ENCODE measurements at regions not wholly inside any gene's neighbourhood (a gene's known extent, or its start where the extent isn't known, plus 50 kb on each side); places are given as distances from the start of the nearest gene placed in this dataset.

GRCh38 chr9:29945012-29945411 is 2371.7 kb upstream of the C9orf72 start:
- ChIA-PET CTCF (no interaction called here), POLR2A (no interaction called here)
- TF ChIP-seq CTCF (IDR thresholded peaks at IDR 0.05; ENCODE audit: control extremely low read depth, extremely low read depth, low read depth, missing control alignments), result no peak
- no peak for DNase-seq (ENCODE audit: extremely low spot score)

DNA sequence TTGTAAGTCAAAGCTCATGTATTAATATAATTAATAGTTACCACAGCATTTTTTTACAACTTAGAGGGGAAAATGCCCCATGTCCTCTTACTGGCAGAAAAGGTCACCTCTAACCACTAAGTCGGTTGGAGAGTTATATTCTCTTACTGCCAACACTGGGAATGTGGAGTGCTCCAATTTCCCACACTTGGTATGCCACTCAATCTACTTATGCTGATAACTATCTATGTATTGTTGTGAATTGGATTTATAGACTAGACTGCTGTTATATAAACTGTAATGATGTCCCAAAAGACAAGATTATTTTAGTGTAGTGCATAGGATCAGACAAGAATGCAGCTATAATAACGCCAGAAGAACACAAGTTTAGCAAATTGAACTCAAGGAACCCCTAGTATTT is 2385.2 kb upstream of the C9orf72 start:
- ChIA-PET CTCF (interaction anchor here (1.0 kb wide), 1 partner anchor 10 kb away, joined by 3 read pairs; no protein-coding TSS in a partner anchor), POLR2A (no interaction called here)
- no peak for TF ChIP-seq CTCF (IDR thresholded peaks at IDR 0.05; ENCODE audit: control extremely low read depth, extremely low read depth, low read depth, missing control alignments)
- DNase-seq (ENCODE audit: extremely low spot score), result no peak

GRCh38 chr9:29965834-29966233 is 2392.6 kb upstream of the C9orf72 start:
- CTCF ChIA-PET, result no interaction called here
- no peak for DNase-seq (ENCODE audit: extremely low spot score)
- POLR2A ChIA-PET, result no interaction called here
- TF ChIP-seq CTCF (IDR thresholded peaks at IDR 0.05; ENCODE audit: control extremely low read depth, extremely low read depth, low read depth, missing control alignments), result no peak

GRCh38 chr9:29966247-29966646 is 2393.0 kb upstream of the C9orf72 start:
- CTCF ChIA-PET, result no interaction called here
- POLR2A ChIA-PET, result no interaction called here
- no peak for TF ChIP-seq CTCF (IDR thresholded peaks at IDR 0.05; ENCODE audit: control extremely low read depth, extremely low read depth, low read depth, missing control alignments)
- DNase-seq (ENCODE audit: extremely low spot score), result no peak

DNA sequence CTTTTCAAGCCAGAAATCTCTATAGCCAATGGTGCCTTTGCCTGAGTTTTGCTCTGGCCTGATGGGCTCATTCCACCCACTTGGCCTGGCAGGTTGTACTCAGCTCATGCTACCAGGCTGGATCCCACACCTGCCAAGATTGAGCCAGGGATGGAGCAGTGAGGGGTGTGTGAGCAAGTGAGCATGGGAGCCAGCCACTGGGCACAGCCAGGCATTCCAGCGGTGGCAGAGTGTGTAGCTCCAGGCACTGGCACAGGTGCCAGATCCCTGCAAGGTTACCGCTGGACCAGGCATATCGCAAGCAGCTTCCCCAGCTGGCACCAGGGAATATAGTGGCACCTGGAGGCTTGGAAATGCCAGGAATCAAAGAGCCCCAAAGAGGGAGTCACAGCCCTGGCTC is 2395.6 kb upstream of the C9orf72 start:
- POLR2A ChIA-PET, result no interaction called here
- CTCF ChIA-PET, result interaction anchor here (1.2 to 1.6 kb wide), 2 partner anchors 10 to 17 kb away, joined by 3 read pairs; no protein-coding TSS in a partner anchor
- TF ChIP-seq CTCF (IDR thresholded peaks at IDR 0.05; ENCODE audit: control extremely low read depth, extremely low read depth, low read depth, missing control alignments), result no peak
- DNase-seq (ENCODE audit: extremely low spot score), result no peak

DNA sequence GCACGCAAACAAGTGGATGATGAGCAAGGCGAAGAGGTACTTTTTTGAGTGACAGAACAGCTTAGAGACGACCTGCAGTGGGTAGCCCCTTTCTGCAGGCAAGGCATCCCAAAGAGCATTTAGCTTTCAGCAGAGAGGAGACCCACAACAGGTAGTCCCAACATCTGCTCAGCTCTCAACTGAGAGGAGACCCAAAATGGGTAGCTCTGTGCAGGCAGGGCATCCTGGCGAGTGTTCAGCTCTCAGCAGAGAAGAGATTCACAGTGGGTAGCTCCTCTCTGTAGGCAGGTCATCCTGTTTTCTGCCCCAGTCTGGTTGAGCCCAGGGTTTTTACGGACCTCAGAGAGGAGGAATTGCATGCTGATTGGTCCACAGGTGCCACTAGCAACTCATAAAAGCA is 2396.1 kb upstream of the C9orf72 start:
- POLR2A ChIA-PET, result no interaction called here
- CTCF ChIA-PET, result interaction anchor here (0.9 to 1.2 kb wide), 2 partner anchors 17 to 22 kb away, joined by 3 read pairs; no protein-coding TSS in a partner anchor
- DNase-seq (ENCODE audit: extremely low spot score), result no peak
- TF ChIP-seq CTCF (IDR thresholded peaks at IDR 0.05; ENCODE audit: control extremely low read depth, extremely low read depth, low read depth, missing control alignments), result no peak

All from GM10248 (cell line).